HCT116 (cell line): ENCODE measurements at regions not wholly inside any gene's neighbourhood (a gene's known extent, or its start where the extent isn't known, plus 50 kb on each side); places are given as distances from the start of the nearest gene placed in this dataset.

Experiments
- EGR1 ChIP-seq: IDR thresholded peaks from 2 replicates; pipeline ENCODE4 v1.6.1; 2012; ENCODE audit warnings: low read depth
- ELF1 ChIP-seq: IDR thresholded peaks from 2 replicates; pipeline ENCODE4 v1.6.1; 2012; ENCODE audit warnings: low read depth, borderline replicate concordance
- JUND ChIP-seq: IDR thresholded peaks from 2 replicates; pipeline ENCODE4 v1.6.1; 2012
- POLR2A ChIP-seq: IDR thresholded peaks from 2 replicates; pipeline ENCODE4 v1.7.0; 2011; ENCODE audit warnings: borderline replicate concordance; ENCODE audit not compliant: insufficient read depth, insufficient read length; ENCODE audit errors: extremely low read depth
- SIN3A ChIP-seq: IDR thresholded peaks from 2 replicates; pipeline ENCODE4 v1.6.1; 2012; ENCODE audit warnings: low read depth
- TCF7L2 ChIP-seq: IDR thresholded peaks from 2 replicates; pipeline ENCODE4 v1.7.0; 2011; ENCODE audit warnings: borderline replicate concordance, inconsistent platforms; ENCODE audit not compliant: insufficient read depth, insufficient read length; ENCODE audit errors: extremely low read depth
- TF ChIP-seq, protein P1 (sequence below), 3 experiments: fragments of 200-600 bp in 1 of 3; sonication (generic) in 1 of 3; IDR thresholded peaks in 2 of 3; conservative IDR thresholded peaks in 1 of 3; 2 replicates each; pipeline ENCODE4 v1.5.1; 2012 to 2017; ENCODE audit warnings: low read depth in 2 of 3, low read length in 2 of 3, antibody characterized with exemption in 1 of 3, borderline replicate concordance in 1 of 3, control low read depth in 1 of 3, mild to moderate bottlenecking in 1 of 3, mixed read lengths in 1 of 3, mixed run types in 1 of 3, moderate library complexity in 1 of 3; ENCODE audit not compliant: insufficient read depth in 1 of 3
- TF ChIP-seq, protein P2 (sequence below): IDR thresholded peaks from 2 replicates; pipeline ENCODE4 v1.6.1; 2011; ENCODE audit warnings: mild to moderate bottlenecking, low read length, moderate library complexity; ENCODE audit not compliant: insufficient replicate concordance; ENCODE audit errors: extremely low read depth
- TF ChIP-seq, protein P3 (sequence below): IDR thresholded peaks from 2 replicates; pipeline ENCODE4 v1.6.1; 2012; ENCODE audit warnings: low read depth

DNA sequence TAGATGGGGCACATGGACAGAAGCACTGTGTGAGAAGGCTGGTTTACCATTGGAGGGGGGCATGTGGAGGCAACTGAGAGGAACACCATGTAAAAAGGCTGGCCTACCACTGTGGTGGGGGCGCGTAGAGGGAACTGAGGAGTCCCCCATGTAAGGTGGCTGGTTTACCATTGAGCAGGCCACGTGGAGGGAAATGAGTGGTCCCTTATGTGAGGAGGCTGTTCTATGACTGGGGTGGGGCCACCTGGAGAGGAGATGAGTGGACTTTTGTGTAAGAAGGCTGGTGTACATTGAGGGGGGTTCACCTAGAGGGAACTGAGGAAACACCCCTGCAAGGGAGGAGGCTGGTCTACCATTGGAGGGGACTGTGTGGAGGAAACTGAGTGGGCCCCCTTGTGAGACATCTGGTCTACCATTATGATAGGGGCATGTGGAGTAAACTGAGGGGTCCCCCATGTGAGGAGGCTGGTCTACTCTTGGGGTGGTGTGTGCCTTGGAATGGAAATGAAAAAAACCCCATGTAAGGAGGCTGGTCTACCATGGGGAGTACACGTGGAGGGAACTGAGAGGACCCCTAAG, 156.9 kb downstream of the FBLN2 start:
- TF ChIP-seq TCF7L2 (no peak), SIN3A (no peak), POLR2A (no peak), JUND (no peak), ELF1 (no peak), EGR1 (no peak)
- TF ChIP-seq, protein P1, sequence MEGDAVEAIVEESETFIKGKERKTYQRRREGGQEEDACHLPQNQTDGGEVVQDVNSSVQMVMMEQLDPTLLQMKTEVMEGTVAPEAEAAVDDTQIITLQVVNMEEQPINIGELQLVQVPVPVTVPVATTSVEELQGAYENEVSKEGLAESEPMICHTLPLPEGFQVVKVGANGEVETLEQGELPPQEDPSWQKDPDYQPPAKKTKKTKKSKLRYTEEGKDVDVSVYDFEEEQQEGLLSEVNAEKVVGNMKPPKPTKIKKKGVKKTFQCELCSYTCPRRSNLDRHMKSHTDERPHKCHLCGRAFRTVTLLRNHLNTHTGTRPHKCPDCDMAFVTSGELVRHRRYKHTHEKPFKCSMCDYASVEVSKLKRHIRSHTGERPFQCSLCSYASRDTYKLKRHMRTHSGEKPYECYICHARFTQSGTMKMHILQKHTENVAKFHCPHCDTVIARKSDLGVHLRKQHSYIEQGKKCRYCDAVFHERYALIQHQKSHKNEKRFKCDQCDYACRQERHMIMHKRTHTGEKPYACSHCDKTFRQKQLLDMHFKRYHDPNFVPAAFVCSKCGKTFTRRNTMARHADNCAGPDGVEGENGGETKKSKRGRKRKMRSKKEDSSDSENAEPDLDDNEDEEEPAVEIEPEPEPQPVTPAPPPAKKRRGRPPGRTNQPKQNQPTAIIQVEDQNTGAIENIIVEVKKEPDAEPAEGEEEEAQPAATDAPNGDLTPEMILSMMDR (IDR thresholded peaks at IDR 0.05 in 2 of 3, conservative IDR thresholded peaks at IDR 0.05 in 1 of 3; ENCODE audit: borderline replicate concordance in 1 of 3, insufficient read depth in 1 of 3, low read depth in 2 of 3, low read length in 2 of 3): no peak
- TF ChIP-seq, protein P2, sequence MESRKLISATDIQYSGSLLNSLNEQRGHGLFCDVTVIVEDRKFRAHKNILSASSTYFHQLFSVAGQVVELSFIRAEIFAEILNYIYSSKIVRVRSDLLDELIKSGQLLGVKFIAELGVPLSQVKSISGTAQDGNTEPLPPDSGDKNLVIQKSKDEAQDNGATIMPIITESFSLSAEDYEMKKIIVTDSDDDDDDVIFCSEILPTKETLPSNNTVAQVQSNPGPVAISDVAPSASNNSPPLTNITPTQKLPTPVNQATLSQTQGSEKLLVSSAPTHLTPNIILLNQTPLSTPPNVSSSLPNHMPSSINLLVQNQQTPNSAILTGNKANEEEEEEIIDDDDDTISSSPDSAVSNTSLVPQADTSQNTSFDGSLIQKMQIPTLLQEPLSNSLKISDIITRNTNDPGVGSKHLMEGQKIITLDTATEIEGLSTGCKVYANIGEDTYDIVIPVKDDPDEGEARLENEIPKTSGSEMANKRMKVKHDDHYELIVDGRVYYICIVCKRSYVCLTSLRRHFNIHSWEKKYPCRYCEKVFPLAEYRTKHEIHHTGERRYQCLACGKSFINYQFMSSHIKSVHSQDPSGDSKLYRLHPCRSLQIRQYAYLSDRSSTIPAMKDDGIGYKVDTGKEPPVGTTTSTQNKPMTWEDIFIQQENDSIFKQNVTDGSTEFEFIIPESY: no peak
- TF ChIP-seq, protein P3, sequence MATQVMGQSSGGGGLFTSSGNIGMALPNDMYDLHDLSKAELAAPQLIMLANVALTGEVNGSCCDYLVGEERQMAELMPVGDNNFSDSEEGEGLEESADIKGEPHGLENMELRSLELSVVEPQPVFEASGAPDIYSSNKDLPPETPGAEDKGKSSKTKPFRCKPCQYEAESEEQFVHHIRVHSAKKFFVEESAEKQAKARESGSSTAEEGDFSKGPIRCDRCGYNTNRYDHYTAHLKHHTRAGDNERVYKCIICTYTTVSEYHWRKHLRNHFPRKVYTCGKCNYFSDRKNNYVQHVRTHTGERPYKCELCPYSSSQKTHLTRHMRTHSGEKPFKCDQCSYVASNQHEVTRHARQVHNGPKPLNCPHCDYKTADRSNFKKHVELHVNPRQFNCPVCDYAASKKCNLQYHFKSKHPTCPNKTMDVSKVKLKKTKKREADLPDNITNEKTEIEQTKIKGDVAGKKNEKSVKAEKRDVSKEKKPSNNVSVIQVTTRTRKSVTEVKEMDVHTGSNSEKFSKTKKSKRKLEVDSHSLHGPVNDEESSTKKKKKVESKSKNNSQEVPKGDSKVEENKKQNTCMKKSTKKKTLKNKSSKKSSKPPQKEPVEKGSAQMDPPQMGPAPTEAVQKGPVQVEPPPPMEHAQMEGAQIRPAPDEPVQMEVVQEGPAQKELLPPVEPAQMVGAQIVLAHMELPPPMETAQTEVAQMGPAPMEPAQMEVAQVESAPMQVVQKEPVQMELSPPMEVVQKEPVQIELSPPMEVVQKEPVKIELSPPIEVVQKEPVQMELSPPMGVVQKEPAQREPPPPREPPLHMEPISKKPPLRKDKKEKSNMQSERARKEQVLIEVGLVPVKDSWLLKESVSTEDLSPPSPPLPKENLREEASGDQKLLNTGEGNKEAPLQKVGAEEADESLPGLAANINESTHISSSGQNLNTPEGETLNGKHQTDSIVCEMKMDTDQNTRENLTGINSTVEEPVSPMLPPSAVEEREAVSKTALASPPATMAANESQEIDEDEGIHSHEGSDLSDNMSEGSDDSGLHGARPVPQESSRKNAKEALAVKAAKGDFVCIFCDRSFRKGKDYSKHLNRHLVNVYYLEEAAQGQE: no peak
